D721Med (cell line): ENCODE measurements at regions not wholly inside any gene's neighbourhood (a gene's known extent, or its start where the extent isn't known, plus 50 kb on each side); places are given as distances from the start of the nearest gene placed in this dataset.

Source experiments
- DNase-seq: peaks from one replicate; pipeline ENCODE4 v3.0.0; 2011; ENCODE audit warnings: low spot score; ENCODE audit not compliant: insufficient read length
- FAIRE-seq: peaks from 2 replicates; lab custom pipeline; 2011; peaks lifted over from hg19 to GRCh38; lab: Jason Lieb, UNC
- TF ChIP-seq, protein P1 (sequence below): IDR thresholded peaks from 2 replicates; pipeline ENCODE4 v1.5.1; 2012; ENCODE audit warnings: mild to moderate bottlenecking, control low read depth; ENCODE audit not compliant: insufficient read depth; ENCODE audit errors: missing control alignments

DNA sequence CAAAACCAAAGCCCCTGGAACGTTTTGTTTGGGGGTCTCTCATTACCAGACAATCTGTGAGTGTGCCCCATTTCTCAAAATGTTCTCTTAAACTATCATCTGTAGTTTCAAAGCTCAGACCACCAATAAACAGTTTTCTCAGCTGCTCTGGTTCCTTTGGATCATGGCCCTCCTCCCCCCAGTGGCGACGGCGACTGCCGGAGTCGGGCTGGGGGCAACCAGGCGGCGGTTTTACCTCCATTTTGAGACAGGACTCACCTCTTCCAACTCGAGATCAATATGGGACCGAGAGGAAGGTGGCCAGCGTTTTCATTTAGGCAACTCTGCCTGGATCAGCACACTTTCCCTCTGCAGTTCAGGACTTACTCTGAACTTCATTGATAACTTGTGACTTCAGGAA, 141.5 kb upstream of the ZNF32 start:
- DNase-seq (no peak), FAIRE-seq (no peak)
- TF ChIP-seq, protein P1, sequence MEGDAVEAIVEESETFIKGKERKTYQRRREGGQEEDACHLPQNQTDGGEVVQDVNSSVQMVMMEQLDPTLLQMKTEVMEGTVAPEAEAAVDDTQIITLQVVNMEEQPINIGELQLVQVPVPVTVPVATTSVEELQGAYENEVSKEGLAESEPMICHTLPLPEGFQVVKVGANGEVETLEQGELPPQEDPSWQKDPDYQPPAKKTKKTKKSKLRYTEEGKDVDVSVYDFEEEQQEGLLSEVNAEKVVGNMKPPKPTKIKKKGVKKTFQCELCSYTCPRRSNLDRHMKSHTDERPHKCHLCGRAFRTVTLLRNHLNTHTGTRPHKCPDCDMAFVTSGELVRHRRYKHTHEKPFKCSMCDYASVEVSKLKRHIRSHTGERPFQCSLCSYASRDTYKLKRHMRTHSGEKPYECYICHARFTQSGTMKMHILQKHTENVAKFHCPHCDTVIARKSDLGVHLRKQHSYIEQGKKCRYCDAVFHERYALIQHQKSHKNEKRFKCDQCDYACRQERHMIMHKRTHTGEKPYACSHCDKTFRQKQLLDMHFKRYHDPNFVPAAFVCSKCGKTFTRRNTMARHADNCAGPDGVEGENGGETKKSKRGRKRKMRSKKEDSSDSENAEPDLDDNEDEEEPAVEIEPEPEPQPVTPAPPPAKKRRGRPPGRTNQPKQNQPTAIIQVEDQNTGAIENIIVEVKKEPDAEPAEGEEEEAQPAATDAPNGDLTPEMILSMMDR, result no peak

DNA sequence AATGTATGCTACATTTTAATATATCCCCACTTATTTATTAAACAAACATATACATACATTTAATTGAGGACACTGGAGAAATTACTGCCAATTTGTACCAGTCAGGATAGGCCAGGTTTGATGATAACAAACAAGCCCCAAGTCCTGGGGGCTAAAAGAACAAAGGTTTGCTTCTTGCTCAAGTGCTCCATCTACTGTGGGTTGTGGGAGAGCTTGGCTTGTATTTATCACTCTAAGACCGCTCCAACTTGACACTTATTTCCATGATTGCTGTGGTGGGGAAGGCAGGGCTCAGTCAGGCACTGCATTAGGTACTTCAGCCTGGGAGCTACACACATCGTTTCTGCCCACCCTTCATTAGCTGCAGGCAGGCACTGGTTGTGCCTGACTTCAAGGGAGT, 136.6 kb upstream of the ZNF32 start:
- DNase-seq, result no peak
- FAIRE-seq, result no peak
- TF ChIP-seq, protein P1, result peak; percentile 11

GRCh38 chr10:43782814-43783213, 134.1 kb upstream of the ZNF32 start:
- FAIRE-seq, result no peak

DNA sequence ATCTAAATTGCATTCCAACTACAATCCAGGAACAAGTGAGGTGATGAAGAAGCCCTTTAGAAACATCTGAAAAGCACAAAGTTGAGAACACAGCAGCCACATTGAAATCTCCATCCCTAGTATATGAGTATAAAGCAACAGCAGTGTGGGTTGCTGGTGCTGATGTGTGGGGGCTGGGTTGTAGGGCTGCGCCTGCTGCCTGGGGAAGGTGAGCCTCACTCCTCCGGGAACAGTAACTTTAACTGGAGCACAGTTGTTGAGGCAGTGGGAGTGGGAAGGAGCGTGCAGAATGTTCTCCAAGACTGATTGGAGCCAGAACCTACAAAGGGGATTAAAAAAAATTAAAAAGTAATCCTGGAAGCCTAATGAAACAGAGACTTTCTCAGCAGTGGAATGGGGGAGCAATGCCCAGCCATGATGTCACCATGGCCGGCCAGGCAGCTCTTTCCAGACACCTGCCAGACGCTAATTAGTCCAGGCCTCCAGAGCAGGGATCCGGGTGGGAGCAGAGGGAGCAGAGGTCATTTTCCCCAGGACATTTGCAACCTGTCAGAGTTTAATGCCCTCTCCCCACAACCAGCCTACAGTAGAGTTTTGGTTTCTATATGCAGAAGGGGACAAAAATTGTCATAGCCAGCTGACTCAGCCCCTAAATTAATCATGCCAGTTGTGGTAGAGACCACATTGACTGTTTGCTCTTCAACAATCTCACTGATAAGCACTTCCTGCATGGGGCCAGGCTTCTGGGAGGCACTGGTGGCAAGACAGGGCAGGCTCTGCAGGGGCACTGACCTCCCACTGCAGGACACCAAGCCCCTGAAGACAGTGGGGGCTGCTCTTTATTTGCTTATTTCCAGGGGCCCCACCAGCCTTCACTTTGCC, 133.0 kb upstream of the ZNF32 start:
- no peak for FAIRE-seq
- no peak for DNase-seq
- TF ChIP-seq, protein P1, result no peak

More at GRCh38 chr10:43782814-43783213, 134.1 kb upstream of the ZNF32 start:
- TF ChIP-seq, protein P1, result no peak
- no peak for DNase-seq

- DNase-seq (no peak), FAIRE-seq (no peak)
- TF ChIP-seq, protein P1, result no peak
Observed at GRCh38 chr10:43778571-43778970, 129.9 kb upstream of the ZNF32 start.

DNA sequence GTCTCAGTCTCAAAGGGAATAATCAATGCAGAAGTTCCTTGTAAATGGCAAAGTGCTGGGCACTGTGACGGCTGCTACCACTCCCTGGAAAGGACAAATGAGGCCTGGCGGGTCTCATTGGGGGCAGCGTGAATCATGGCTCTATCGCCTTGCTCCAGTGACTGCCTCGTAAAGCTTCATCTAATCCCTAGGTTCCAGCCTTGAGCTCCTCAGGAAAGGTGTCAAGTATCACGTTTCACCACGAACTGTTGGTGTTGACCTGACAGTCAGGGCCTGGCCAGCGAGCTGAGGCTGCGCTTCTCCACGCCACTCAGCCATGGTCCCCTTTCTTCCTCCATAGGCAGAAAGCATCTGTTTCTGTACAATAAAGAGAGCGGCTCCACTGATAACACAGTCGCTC, 126.7 kb upstream of the ZNF32 start:
- no peak for FAIRE-seq
- TF ChIP-seq, protein P1, result no peak
- DNase-seq, result no peak

DNA sequence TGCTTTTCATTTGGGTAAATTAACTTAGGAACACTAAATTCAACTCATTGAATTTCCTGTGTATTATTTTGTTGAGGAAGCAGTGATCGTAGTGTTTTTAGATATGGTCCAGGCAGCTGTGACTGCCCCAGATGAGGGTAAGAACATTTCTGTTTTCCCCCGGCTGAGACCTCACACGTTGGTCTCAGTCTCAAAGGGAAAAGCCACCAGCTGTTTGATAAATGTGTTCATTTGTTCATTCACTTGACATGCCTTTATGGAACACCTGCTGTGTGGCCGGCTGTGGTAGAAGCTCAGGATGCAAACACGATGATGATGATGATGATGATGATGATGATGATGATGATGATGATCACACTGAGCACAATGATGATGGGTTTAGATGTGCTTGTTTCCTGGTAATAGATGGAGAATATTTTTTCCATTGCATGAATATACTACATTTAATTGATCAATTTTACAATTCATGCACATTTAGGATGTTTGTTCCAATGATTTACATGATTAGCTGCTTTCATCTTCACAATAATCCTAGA, 125.6 kb upstream of the ZNF32 start:
- FAIRE-seq, result no peak
- TF ChIP-seq, protein P1, result no peak

More for the DNA sequence above, 125.6 kb upstream of the ZNF32 start:
- DNase-seq, result no peak
